ENCODE measurements at regions not wholly inside any gene's neighbourhood (a gene's known extent, or its start where the extent isn't known, plus 50 kb on each side); places are given as distances from the start of the nearest gene placed in this dataset.
A peak's percentile ranks its signal among the peaks of the same experiment; 100 is the strongest.

- DNase-seq (ENCODE audit: low read depth): no peak
Measured at GRCh38 chr4:32196950-32197688, 1477.0 kb downstream of the PCDH7 start.

GRCh38 chr4:32199639-32200038, 1479.5 kb downstream of the PCDH7 start:
- DNase-seq (ENCODE audit: low read depth): no peak

DNA sequence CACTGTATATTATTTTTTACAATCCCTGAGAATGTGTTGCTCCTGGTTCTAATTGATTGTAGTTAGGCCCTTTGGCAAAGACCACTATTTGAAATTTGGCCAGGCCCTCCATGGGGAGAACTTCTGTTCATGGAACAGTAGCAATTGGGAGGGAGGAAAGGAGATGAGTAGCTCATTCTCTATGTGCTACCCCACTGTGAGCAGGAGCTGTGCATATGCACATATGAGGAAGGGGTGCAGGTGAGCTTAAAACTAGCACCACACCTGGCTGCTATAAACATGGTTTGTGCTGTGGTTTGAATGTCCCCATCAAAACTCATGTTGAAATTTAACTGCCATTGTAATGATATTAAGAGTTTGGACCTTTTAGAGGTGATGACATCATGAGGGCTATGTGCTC, 1483.2 kb downstream of the PCDH7 start:
- DNase-seq (ENCODE audit: low read depth): no peak

GRCh38 chr4:32206756-32207155, 1486.6 kb downstream of the PCDH7 start:
- no peak for DNase-seq (ENCODE audit: low read depth)

GRCh38 chr4:32207456-32207855, 1487.3 kb downstream of the PCDH7 start:
- no peak for DNase-seq (ENCODE audit: low read depth)

DNA sequence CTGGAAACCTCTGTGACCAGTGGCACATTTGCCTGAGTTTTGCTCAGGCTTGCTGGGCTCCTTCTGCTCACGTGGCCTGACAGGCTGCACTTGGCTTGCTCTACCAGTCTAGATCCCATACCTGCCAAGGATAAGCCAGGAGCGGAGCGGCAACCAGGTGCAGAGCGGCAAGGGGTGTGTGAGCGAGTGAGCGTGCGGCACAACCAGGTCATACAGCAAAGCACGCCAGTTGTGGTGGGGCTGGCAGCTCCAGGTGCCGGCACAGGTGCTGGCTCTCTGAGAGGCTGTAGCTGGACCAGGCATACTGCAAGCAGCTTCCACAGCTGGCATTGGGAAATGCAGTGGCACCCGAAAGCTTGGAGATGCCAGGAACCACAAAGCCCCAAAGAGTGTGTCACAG, 1495.1 kb downstream of the PCDH7 start:
- peak; percentile 3 for DNase-seq (ENCODE audit: low read depth)

- no peak for DNase-seq (ENCODE audit: low read depth)
Measured at GRCh38 chr4:32216502-32216901, 1496.3 kb downstream of the PCDH7 start.

DNA sequence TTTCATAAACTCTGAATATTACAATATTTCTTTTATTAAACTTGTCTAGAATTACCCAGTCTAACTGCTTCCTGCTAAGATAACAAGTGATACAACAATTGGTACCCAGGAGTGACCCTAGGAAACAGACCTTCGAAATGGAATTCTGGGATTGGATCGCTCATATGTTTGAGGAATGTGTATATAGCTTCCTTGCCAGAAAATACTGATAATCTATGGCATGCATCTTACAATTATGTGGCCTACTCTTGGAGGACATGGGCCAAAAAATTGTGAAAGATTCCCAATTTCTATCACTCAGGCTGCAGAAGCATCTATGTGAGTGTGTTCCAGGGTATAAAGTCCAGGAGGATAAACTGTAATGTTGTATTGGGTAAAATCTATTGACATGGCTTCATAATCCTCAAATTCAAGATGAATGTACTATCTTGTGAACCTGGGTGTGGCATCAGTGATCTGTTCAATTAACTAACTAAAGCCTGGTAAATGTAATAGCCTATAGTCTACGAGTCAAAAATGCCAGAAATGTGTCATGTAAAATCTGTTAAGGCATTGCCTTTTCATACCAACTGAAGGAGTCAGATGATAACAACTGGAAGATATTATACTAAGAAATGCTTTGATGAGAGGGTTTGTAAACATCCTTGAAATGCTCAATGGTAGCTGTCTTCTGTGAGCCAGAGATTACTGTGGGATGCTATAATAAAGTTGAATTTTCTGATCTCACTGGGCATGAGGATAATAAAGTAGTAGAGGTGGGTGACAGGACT, 1499.3 kb downstream of the PCDH7 start:
- DNase-seq (ENCODE audit: low read depth): no peak

DNA sequence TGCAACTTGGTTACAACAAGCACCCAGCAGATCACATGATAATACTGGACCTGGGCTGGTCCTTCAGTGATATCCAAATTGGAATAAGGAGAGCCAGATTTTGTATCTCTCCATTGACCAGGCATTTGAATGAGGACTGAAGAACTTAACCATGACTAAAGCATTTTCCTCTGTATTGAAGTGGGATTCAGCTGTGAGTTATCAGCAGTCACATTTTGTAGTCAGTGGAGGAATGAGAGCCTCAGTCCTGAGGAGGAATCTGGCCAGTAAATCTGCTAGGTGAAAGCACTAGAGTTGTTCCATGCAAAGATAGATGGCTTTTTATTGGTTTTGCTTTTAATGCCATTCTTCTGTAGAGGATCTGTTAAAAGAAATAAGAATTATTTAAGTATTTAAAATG, 1506.0 kb downstream of the PCDH7 start:
- peak; percentile 25 for DNase-seq (ENCODE audit: low read depth)

GRCh38 chr4:32226733-32227132, 1506.6 kb downstream of the PCDH7 start:
- DNase-seq (ENCODE audit: low read depth): no peak

GRCh38 chr4:32243926-32244325, 1523.8 kb downstream of the PCDH7 start:
- DNase-seq (ENCODE audit: low read depth): no peak

DNA sequence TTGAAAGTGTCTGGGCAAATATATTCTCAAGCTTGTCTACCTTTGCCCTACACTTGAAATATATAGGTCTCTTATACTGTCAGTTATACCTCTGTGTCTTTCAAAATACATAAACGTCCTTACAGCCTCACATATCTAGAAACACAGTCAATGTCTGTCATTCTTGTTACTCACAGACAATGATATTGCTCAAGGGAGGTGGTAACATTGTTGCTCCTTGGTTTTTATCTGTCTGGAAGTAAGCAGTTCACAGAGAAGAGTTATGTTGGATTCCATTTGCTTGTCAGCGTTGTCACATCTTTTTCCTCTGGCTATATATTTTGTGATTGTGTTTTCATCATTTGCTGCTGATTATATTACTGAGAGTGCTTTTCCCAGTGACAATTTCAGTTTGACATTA, 1528.9 kb downstream of the PCDH7 start:
- DNase-seq (ENCODE audit: low read depth): no peak

DNA sequence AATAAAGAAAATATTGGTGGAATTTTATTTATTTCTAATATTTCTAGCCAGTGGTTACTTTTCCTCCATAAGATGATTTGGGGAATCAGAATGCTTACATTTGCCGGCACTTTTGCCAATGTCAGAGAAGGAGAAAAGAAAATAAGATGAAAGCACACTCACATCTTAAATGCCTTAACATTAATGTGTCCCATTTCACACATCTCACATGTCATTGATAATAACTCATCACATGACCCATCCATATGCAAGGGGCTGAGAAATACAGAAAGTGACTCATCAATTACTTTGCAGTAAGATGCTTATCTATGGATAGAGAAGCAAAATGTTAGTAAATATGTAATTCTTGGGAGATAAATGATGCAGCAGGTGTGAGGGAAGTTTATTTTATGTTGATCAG, 1531.0 kb downstream of the PCDH7 start:
- no peak for DNase-seq (ENCODE audit: low read depth)

- no peak for DNase-seq (ENCODE audit: low read depth)
Measured at GRCh38 chr4:32251926-32252325, 1531.8 kb downstream of the PCDH7 start.

DNA sequence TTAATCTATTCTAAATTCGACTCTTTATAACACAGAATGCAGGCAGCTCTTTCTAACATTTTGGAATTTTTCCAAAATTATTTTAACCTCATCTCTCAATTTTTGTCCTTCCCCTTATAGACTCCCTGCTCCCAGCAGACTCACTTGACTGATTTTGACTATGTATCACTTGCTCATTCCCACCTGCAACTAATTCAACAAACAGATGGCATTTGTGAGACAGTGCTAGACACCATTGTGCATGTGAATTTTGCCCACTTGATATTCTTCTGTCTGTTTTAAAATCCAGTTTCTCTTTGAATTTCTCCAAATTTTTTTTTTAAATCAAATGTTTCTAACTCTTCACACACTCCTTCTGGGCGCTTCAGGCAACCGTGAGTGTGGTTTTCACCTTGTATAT, 1534.0 kb downstream of the PCDH7 start:
- no peak for DNase-seq (ENCODE audit: low read depth)

DNA sequence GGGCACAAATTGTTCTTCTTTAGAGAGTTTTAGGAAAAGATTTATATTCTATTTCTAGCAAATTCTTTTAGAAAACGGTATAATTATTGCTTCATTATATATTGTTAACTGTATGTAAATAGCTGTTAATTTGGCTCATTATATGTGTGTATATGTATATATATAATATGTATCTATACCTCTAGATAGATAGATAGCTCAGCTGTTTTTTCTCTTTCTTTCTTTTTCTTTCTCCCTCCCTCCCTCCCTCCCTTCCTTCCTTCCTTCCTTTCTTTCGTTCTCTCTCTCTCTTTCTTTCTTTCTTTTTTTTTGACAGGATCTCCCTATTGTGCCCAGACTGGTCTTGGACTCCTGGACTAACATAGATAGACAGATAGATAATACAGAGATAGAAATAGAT, 1538.8 kb downstream of the PCDH7 start:
- DNase-seq (ENCODE audit: low read depth): no peak

GRCh38 chr4:32261196-32261595, 1541.0 kb downstream of the PCDH7 start:
- DNase-seq (ENCODE audit: low read depth): no peak

- peak; percentile 1 for DNase-seq (ENCODE audit: low read depth)
Measured at GRCh38 chr4:32268863-32269262, 1548.7 kb downstream of the PCDH7 start.

GRCh38 chr4:32290102-32290501, 1569.9 kb downstream of the PCDH7 start:
- no peak for DNase-seq (ENCODE audit: low read depth)

DNA sequence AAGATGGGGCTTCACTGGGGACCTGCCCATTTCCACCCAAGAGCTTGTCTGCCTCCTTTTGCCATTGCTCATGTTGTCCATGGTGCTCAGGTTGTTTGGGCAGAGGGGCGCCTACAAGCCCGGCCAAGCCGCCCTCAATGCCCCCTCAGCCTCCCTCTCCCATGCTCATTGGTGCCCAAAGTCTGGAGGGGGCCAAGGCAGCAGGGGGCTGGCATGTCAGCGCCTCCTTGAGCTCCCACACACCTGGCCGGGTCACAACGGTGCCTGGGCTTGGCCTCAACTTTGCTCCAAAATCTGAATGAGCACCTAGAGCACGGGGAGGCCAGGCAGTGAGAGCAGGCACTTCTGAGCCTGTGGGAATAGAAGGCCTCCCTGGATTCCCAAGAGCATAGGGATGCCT, 1598.8 kb downstream of the PCDH7 start:
- no peak for DNase-seq (ENCODE audit: low read depth)

DNA sequence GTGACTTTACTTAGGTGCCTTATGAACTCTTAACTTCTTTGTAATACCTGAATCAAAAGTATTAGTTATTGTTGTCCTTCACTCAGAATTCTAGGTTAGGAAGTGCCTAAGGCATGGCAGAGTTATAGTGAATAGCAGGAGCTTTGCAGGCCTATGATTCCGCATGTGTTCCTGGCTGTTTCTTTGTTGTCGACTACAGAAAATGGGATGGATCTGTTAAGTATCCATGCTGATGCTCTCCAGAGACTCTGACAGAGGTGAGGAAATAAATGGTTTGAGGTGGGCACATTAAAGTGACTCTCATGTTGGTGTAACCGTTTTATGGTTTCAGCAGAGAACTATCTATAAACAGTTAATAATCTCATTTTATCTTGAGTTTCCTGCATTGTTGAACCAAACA, 1601.3 kb downstream of the PCDH7 start:
- DNase-seq (ENCODE audit: low read depth): no peak

DNA sequence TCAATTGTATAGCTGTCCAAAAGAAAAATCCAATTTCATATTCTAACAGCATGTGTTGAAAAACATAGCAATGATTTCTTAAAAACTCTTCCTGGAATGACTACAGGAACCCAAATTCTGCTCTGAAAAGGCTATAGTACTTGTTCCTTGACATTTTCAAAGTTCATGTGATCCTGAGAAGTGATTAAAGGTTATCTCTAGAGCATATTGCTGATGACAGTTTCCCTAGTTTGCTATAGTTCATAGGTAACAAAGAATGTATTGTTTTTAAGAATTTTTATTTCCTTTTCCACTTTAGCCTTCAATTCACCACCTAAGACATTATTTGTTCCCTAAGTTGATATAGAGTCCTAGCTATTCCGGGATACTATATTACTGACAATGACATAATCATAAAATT, 1614.6 kb downstream of the PCDH7 start:
- DNase-seq (ENCODE audit: low read depth): no peak

DNA sequence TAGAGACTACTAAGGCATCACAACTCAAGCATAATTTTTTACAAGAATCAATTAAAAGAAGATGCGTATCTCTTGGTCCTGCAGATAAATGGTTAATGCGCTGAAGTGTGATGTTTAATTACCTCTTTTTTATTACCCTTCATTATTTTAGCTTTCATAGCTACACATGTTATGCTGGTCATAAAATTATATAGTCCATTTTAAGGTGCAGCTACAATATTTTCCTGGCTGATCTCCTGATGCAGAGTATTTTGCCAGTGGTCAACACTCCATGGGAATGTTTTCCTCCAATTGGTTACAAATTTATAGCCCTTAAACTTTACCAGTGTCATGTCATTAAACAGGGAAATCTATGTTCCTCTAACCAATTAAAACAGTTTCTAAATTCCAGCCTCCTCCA, 1617.2 kb downstream of the PCDH7 start:
- DNase-seq (ENCODE audit: low read depth): no peak
